Body of pancreas (tissue), 4 donors: ENCODE measurements at regions not wholly inside any gene's neighbourhood (a gene's known extent, or its start where the extent isn't known, plus 50 kb on each side); places are given as distances from the start of the nearest gene placed in this dataset.
A peak's percentile ranks its signal among the peaks of the same experiment; 100 is the strongest.

ENCODE experiments used
- ATAC-seq: fragments of 150-250 bp; one replicate; pipeline ENCODE4 v1.9.1; 2016
- DNase-seq, 4 donors: peaks; one replicate each; pipeline ENCODE4 v3.0.0-alpha.2; 2019
- H3K27ac ChIP-seq, 4 donors: fragments of 200-600 bp; sonication (generic); 1 replicate in 3 of 4; 2 replicates in 1 of 4; pipeline versions ENCODE4 v1.5.1 to v1.6.1; 2016 to 2019; ENCODE audit warnings: mild to moderate bottlenecking in 1 of 4, mixed read lengths in 1 of 4, moderate library complexity in 1 of 4
- H3K27me3 ChIP-seq, 2 donors: fragments of 200-600 bp; sonication (generic); one replicate each; pipeline ENCODE4 v1.6.0; 2016; ENCODE audit warnings: mild to moderate bottlenecking in 1 of 2
- H3K36me3 ChIP-seq, 2 donors: fragments of 200-600 bp; sonication (generic); replicated peaks in 1 of 2; 2 replicates each; pipeline ENCODE4 v1.5.1; 2016; ENCODE audit warnings: low read depth in 2 of 2; ENCODE audit not compliant: insufficient read depth in 1 of 2
- H3K4me1 ChIP-seq: fragments of 200-600 bp; sonication (generic); one replicate; pipeline ENCODE4 v1.6.0; 2016
- H3K4me3 ChIP-seq, 2 donors: fragments of 200-600 bp; sonication (generic); 1 replicate in 1 of 2; 2 replicates in 1 of 2; pipeline ENCODE4 v1.5.1; 2016 to 2019
- H3K9me3 ChIP-seq, 3 donors: fragments of 200-600 bp; sonication (generic); 1 replicate in 2 of 3; 2 replicates in 1 of 3; pipeline ENCODE4 v1.5.1; 2016
- CTCF ChIP-seq, 7 experiments: fragments of 450-650 bp in 4 of 7; fragments of 200-600 bp in 3 of 7; sonication (generic) in 3 of 7; IDR thresholded peaks; one replicate each; pipeline ENCODE4 v1.5.1; 2016 to 2019; ENCODE audit warnings: antibody characterized with exemption in 7 of 7
- POLR2A ChIP-seq, 3 donors: fragments of 450-650 bp; IDR thresholded peaks; one replicate each; pipeline ENCODE4 v1.6.1; 2016; ENCODE audit warnings: antibody characterized with exemption in 3 of 3, mild to moderate bottlenecking in 2 of 3
- WGBS, 2 donors: methylation state at CpG; one replicate each; pipeline ENCODE4 v1.1.5; 2017; 5-methylcytosine and 5-hydroxymethylcytosine counted together
- intact Hi-C: fragments of 100-400 bp; cut with DNase I; formaldehyde crosslinking; loops from one replicate; pipeline ENCODE4 v1.15.1; 2023

DNA sequence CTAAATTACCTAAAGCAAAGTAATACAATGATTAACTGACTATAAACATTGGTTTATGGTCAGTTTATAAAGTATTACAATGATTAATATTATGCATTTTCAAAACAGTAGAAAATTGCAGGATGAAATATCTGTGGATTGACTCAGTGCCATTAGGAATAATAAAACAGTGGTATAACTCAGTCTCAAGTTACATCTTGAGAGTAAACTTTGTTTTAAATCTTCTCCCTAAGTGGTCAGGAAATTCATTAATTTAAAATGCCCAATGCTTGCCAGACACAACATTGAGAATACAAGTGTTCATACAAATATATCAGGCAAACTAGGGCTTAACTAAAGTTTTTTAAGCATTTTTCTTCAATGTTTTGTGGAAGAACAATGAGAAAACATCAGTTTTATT is 257.8 kb downstream of the ETV1 start:
- TF ChIP-seq POLR2A (IDR thresholded peaks at IDR 0.05) = no peak
- DNase-seq = no peak

GRCh38 chr7:13737563-13737962 is 251.9 kb downstream of the ETV1 start:
- TF ChIP-seq CTCF (IDR thresholded peaks at IDR 0.05) (no peak), POLR2A (IDR thresholded peaks at IDR 0.05) (no peak)
- WGBS, 2 donors = 50 to 62% methylated on average over 2 of the region's 2 CpGs
- Histone ChIP-seq H3K27me3 (no peaks in the 10 kb centered on the region), H3K4me1 (no peaks in the 10 kb centered on the region), H3K4me3 (no peak overlapping the region), H3K36me3 (no peaks in the 10 kb centered on the region), H3K9me3 (no peaks in the 10 kb centered on the region), H3K27ac (no peak overlapping the region)
- no peak for ATAC-seq
- DNase-seq = no peak
- intact Hi-C loops = loop anchor here (10.0 kb wide), 1 partner anchor 453 kb away; no protein-coding TSS in a partner anchor

More for the DNA sequence above, 257.8 kb downstream of the ETV1 start:
- no peak overlapping the region for H3K27ac ChIP-seq
- no peaks in the 10 kb centered on the region for H3K9me3 ChIP-seq
- intact Hi-C loops = loop anchor here (10.0 kb wide), 1 partner anchor 447 kb away; no protein-coding TSS in a partner anchor
- H3K4me1 ChIP-seq = no peaks in the 10 kb centered on the region
- no peak overlapping the region for H3K4me3 ChIP-seq
- H3K36me3 ChIP-seq = no peaks in the 10 kb centered on the region
- no peak for ATAC-seq
- H3K27me3 ChIP-seq = no peaks in the 10 kb centered on the region

DNA sequence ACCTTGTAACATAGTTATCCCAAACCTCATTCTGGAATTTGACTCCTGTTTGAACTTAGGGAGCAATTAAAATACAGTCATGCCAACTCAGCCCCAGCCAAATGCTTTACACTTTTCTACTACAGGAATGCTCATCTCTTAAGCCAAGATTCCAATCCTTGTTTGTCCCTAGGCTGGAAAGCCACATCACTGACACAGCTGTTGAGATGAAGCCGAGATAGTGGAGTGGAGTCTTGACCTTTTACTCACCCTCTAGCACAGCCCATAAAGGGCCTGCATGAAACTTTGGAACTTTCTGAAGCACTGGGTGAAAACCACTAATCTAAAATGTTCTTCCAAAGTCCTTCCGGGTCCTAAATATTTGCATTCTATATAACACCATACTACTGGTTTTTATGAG is 247.3 kb downstream of the ETV1 start:
- Histone ChIP-seq H3K4me1 (no peaks in the 10 kb centered on the region), H3K36me3 (no peaks in the 10 kb centered on the region), H3K4me3 (no peak overlapping the region), H3K27me3 (no peaks in the 10 kb centered on the region), H3K9me3 (no peaks in the 10 kb centered on the region), H3K27ac (no peak overlapping the region)
- 56 to 64% methylated on average over 2 of the region's 2 CpGs for WGBS, 2 donors
- no peak for TF ChIP-seq CTCF (IDR thresholded peaks at IDR 0.05)
- TF ChIP-seq POLR2A (IDR thresholded peaks at IDR 0.05) = no peak
- DNase-seq (peak in 1 of 4 donors; percentile 2), ATAC-seq (no peak)
- intact Hi-C loops = no loop called here

GRCh38 chr7:13742811-13743210 is 246.7 kb downstream of the ETV1 start:
- Histone ChIP-seq H3K27ac (no peak overlapping the region), H3K36me3 (no peaks in the 10 kb centered on the region), H3K4me1 (no peaks in the 10 kb centered on the region), H3K27me3 (no peaks in the 10 kb centered on the region), H3K4me3 (no peak overlapping the region), H3K9me3 (no peaks in the 10 kb centered on the region)
- intact Hi-C loops = no loop called here
- TF ChIP-seq CTCF (IDR thresholded peaks at IDR 0.05) (peak; percentile 21 to 73 (median 53)), POLR2A (IDR thresholded peaks at IDR 0.05) (no peak)
- 11 to 20% methylated on average over 1 of the region's 1 CpG for WGBS, 2 donors
- peak; percentile 47 to 67 (median 57) for DNase-seq
- peak; percentile 79 for ATAC-seq

DNA sequence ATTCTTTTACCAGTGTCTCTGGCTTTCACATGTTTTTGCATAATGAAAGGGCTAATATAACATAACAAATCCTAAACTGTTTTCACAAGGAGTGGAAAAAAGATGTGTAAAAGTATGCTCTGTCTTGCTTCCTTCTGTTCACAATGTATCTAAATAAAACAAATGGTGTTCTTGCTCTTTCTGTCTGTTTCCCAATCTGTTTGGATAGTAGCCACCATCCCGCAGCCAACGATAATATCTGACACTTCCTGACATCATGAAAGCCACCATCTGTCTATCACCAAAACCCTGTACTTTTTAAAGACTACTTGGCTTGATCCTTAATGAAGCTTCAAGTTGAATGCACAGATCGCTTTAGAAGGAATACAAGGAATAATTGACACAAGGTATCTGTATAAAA is 246.2 kb downstream of the ETV1 start:
- Histone ChIP-seq H3K4me1 (no peaks in the 10 kb centered on the region), H3K36me3 (no peaks in the 10 kb centered on the region), H3K27ac (no peak overlapping the region), H3K27me3 (no peaks in the 10 kb centered on the region), H3K4me3 (no peak overlapping the region), H3K9me3 (no peaks in the 10 kb centered on the region)
- intact Hi-C loops = no loop called here
- TF ChIP-seq CTCF (IDR thresholded peaks at IDR 0.05) = no peak
- no peak for TF ChIP-seq POLR2A (IDR thresholded peaks at IDR 0.05)
- no peak for DNase-seq
- ATAC-seq = no peak
- WGBS, 2 donors = 28 to 32% methylated on average over 3 of the region's 3 CpGs
